Thyroid gland (tissue), 4 donors: ENCODE measurements at regions not wholly inside any gene's neighbourhood (a gene's known extent, or its start where the extent isn't known, plus 50 kb on each side); places are given as distances from the start of the nearest gene placed in this dataset.

Source experiments
- DNase-seq, 2 donors: peaks; one replicate each; pipeline ENCODE4 v3.0.0-alpha.2; 2019
- H3K27ac ChIP-seq, 3 donors: fragments of 200-600 bp; sonication (generic); 1 replicate in 2 of 3; 2 replicates in 1 of 3; pipeline ENCODE4 v1.5.1; 2016 to 2019; ENCODE audit warnings: mild to moderate bottlenecking in 1 of 3, moderate library complexity in 1 of 3
- H3K27me3 ChIP-seq: fragments of 200-600 bp; sonication (generic); one replicate; pipeline ENCODE4 v1.5.1; 2019
- H3K36me3 ChIP-seq, 2 donors: fragments of 200-600 bp; sonication (generic); one replicate each; pipeline ENCODE4 v1.5.1; 2016 to 2019
- H3K4me1 ChIP-seq, 2 donors: fragments of 200-600 bp; sonication (generic); one replicate each; pipeline ENCODE4 v1.5.1; 2017 to 2019
- H3K4me3 ChIP-seq, 3 donors: fragments of 200-600 bp; sonication (generic); replicated peaks in 1 of 3; 1 replicate in 2 of 3; 2 replicates in 1 of 3; pipeline ENCODE4 v1.5.1; 2016; ENCODE audit warnings: mild to moderate bottlenecking in 1 of 3
- H3K9me3 ChIP-seq: fragments of 200-600 bp; sonication (generic); one replicate; pipeline ENCODE4 v1.5.1; 2017
- CTCF ChIP-seq, 6 experiments: fragments of 200-600 bp in 3 of 6; fragments of 450-650 bp in 3 of 6; sonication (generic) in 3 of 6; IDR thresholded peaks; one replicate each; pipeline ENCODE4 v1.5.1; 2016 to 2019; ENCODE audit warnings: antibody characterized with exemption in 6 of 6, mild to moderate bottlenecking in 2 of 6, inconsistent platforms in 1 of 6, moderate library complexity in 1 of 6
- POLR2A ChIP-seq, 2 donors: fragments of 450-650 bp; IDR thresholded peaks; one replicate each; pipeline ENCODE4 v1.6.1; 2017; ENCODE audit warnings: antibody characterized with exemption in 2 of 2, mild to moderate bottlenecking in 2 of 2, moderate library complexity in 1 of 2
- WGBS, 2 donors: methylation state at CpG; one replicate each; pipeline ENCODE4 v1.1.5; 2017; 5-methylcytosine and 5-hydroxymethylcytosine counted together
- intact Hi-C: fragments of 100-400 bp; cut with DNase I; formaldehyde crosslinking; loops from one replicate; pipeline ENCODE4 v1.15.1; 2023

GRCh38 chr19:32124585-32124984 lies 220.8 kb upstream of the ZNF507 start:
- WGBS, 2 donors, result 78 to 84% methylated on average over 10 of the region's 10 CpGs
- no peaks in the 10 kb centered on the region for H3K9me3 ChIP-seq
- no peaks in the 10 kb centered on the region for H3K36me3 ChIP-seq
- H3K27me3 ChIP-seq, result no peaks in the 10 kb centered on the region
- DNase-seq, result no peak
- no peaks in the 10 kb centered on the region for H3K4me1 ChIP-seq
- no peak overlapping the region for H3K4me3 ChIP-seq
- no peak overlapping the region for H3K27ac ChIP-seq
- intact Hi-C loops, result no loop called here
- TF ChIP-seq POLR2A (IDR thresholded peaks at IDR 0.05) (no peak), CTCF (IDR thresholded peaks at IDR 0.05) (no peak)

- TF ChIP-seq CTCF (IDR thresholded peaks at IDR 0.05) (no peak), POLR2A (IDR thresholded peaks at IDR 0.05) (no peak)
- no peak for DNase-seq
- Histone ChIP-seq H3K4me1 (no peaks in the 10 kb centered on the region), H3K4me3 (no peak overlapping the region), H3K27ac (no peak overlapping the region), H3K27me3 (no peaks in the 10 kb centered on the region), H3K9me3 (no peaks in the 10 kb centered on the region), H3K36me3 (no peaks in the 10 kb centered on the region)
- intact Hi-C loops, result no loop called here
- 61 to 69% methylated on average over 10 of the region's 10 CpGs for WGBS, 2 donors
These were observed 216.3 kb upstream of the ZNF507 start for GRCh38 chr19:32129141-32129540.

- no peaks in the 10 kb centered on the region for H3K27me3 ChIP-seq
- no peak for TF ChIP-seq POLR2A (IDR thresholded peaks at IDR 0.05)
- no peak for TF ChIP-seq CTCF (IDR thresholded peaks at IDR 0.05)
- WGBS, 2 donors, result 57 to 71% methylated on average over 6 of the region's 6 CpGs
- DNase-seq, result no peak
- H3K4me3 ChIP-seq, result no peak overlapping the region
- no peaks in the 10 kb centered on the region for H3K4me1 ChIP-seq
- intact Hi-C loops, result no loop called here
- no peak overlapping the region for H3K27ac ChIP-seq
- H3K9me3 ChIP-seq, result no peaks in the 10 kb centered on the region
- H3K36me3 ChIP-seq, result no peaks in the 10 kb centered on the region
These were observed 215.1 kb upstream of the ZNF507 start for GRCh38 chr19:32130332-32130731.

GRCh38 chr19:32131005-32131404 lies 214.4 kb upstream of the ZNF507 start:
- H3K27ac ChIP-seq, result no peak overlapping the region
- DNase-seq, result no peak
- H3K4me3 ChIP-seq, result no peak overlapping the region
- WGBS, 2 donors, result 80 to 85% methylated on average over 8 of the region's 8 CpGs
- no peaks in the 10 kb centered on the region for H3K9me3 ChIP-seq
- H3K36me3 ChIP-seq, result no peaks in the 10 kb centered on the region
- intact Hi-C loops, result no loop called here
- no peaks in the 10 kb centered on the region for H3K4me1 ChIP-seq
- no peaks in the 10 kb centered on the region for H3K27me3 ChIP-seq
- TF ChIP-seq POLR2A (IDR thresholded peaks at IDR 0.05) (no peak), CTCF (IDR thresholded peaks at IDR 0.05) (no peak)

- Histone ChIP-seq H3K27ac (no peak overlapping the region), H3K27me3 (no peaks in the 10 kb centered on the region), H3K9me3 (no peaks in the 10 kb centered on the region), H3K4me3 (no peak overlapping the region), H3K36me3 (no peaks in the 10 kb centered on the region), H3K4me1 (no peaks in the 10 kb centered on the region)
- intact Hi-C loops, result no loop called here
- WGBS, 2 donors, result 81 to 91% methylated on average over 5 of the region's 5 CpGs
- no peak for DNase-seq
- TF ChIP-seq POLR2A (IDR thresholded peaks at IDR 0.05) (no peak), CTCF (IDR thresholded peaks at IDR 0.05) (peak in 1 of 6 experiments; percentile 6)
These were observed 207.0 kb upstream of the ZNF507 start for GRCh38 chr19:32138416-32138815.
